ENCODE measurements at regions not wholly inside any gene's neighbourhood (a gene's known extent, or its start where the extent isn't known, plus 50 kb on each side); places are given as distances from the start of the nearest gene placed in this dataset.

DNA sequence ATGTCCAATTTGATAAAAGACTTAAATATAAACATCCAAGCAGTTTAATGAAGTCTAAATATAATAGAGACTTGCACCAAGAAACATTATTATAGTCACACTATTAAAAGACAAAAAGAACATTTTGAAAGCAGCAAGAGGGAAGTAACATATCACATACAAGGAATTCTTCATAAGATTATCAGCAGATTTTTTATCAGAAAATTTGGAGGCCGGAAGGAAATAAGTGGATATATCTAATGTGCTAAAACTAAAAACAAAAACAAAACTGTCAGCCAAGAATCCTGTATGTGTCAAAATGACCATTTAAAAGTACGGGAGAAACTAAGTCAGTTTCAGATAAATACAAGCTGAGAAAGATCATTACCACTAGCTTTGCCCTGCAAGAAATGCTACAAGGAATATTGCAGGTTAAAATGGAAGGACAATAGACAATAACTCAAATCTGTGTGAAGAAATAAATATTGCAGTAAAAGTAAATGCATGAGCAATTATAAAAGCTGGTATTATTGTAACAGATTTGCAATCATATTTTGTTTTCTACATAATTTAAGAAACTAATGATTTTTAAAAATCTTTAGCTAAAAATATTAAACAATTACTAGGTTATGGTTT lies 1665.9 kb upstream of the PCDH20 start:
- H3K4me2 ChIP-seq (ENCODE audit: low read depth, low read length): no peak overlapping the region
- H3K27ac ChIP-seq (ENCODE audit: low read length): no peak overlapping the region
- TF ChIP-seq EZH2phosphoT487 (IDR thresholded peaks at IDR 0.05; ENCODE audit: low read length): no peak
- no peak for TF ChIP-seq EZH2 (optimal IDR thresholded peaks at IDR 0.05; ENCODE audit: low read depth, low read length)
- TF ChIP-seq, protein P1, sequence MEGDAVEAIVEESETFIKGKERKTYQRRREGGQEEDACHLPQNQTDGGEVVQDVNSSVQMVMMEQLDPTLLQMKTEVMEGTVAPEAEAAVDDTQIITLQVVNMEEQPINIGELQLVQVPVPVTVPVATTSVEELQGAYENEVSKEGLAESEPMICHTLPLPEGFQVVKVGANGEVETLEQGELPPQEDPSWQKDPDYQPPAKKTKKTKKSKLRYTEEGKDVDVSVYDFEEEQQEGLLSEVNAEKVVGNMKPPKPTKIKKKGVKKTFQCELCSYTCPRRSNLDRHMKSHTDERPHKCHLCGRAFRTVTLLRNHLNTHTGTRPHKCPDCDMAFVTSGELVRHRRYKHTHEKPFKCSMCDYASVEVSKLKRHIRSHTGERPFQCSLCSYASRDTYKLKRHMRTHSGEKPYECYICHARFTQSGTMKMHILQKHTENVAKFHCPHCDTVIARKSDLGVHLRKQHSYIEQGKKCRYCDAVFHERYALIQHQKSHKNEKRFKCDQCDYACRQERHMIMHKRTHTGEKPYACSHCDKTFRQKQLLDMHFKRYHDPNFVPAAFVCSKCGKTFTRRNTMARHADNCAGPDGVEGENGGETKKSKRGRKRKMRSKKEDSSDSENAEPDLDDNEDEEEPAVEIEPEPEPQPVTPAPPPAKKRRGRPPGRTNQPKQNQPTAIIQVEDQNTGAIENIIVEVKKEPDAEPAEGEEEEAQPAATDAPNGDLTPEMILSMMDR (IDR thresholded peaks at IDR 0.05; ENCODE audit: low read length): no peak
- no peak overlapping the region for H3K9ac ChIP-seq (ENCODE audit: low read length)
- no peaks in the 10 kb centered on the region for H3K27me3 ChIP-seq (replicated peaks; ENCODE audit: insufficient read depth, low read length)
- no peak overlapping the region for H3K4me3 ChIP-seq (ENCODE audit: low read length)
- no peak overlapping the region for H2AFZ ChIP-seq (ENCODE audit: low read length)
- DNase-seq: no peak
- H3K79me2 ChIP-seq (ENCODE audit: low read length): no peaks in the 10 kb centered on the region
- H3K9me3 ChIP-seq (replicated peaks; ENCODE audit: insufficient read depth, low read length): no peaks in the 10 kb centered on the region
- H3F3A ChIP-seq (ENCODE audit: insufficient read depth, low read length): no peaks in the 10 kb centered on the region; the same call in 1 of the 2 replicates
- H3K36me3 ChIP-seq (replicated peaks; ENCODE audit: insufficient read depth, low read length): no peaks in the 10 kb centered on the region
- no peaks in the 10 kb centered on the region for H4K20me1 ChIP-seq (ENCODE audit: insufficient read depth, low read length)
- H3K4me1 ChIP-seq (ENCODE audit: low read length): no peaks in the 10 kb centered on the region
- H3K9me2 ChIP-seq (replicated peaks; ENCODE audit: insufficient read depth, low read length): no peaks in the 10 kb centered on the region

DNA sequence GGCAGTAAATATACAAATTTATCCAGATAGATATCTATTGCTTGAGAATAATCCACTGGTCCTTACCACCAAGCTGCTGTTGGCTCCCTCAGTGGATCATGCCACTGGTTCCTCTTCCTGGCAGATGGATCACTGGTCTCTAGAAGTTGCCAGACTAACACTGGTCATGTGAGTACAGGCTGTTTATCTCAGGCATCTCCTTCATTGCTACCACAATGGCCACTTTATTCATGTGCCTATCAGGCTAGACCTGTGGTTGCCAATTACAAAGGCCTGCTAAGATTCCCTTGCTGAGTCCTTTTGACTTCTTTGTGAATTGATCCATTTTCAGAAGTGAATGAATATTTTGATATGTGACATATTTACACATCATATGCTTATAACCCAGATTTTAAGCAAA lies 1659.5 kb upstream of the PCDH20 start:
- no peaks in the 10 kb centered on the region; the same call in 1 of the 2 replicates for H3F3A ChIP-seq (ENCODE audit: insufficient read depth, low read length)
- H3K4me1 ChIP-seq (ENCODE audit: low read length): no peaks in the 10 kb centered on the region
- no peak for DNase-seq
- no peaks in the 10 kb centered on the region for H3K9me3 ChIP-seq (replicated peaks; ENCODE audit: insufficient read depth, low read length)
- no peaks in the 10 kb centered on the region for H3K79me2 ChIP-seq (ENCODE audit: low read length)
- no peaks in the 10 kb centered on the region for H3K27me3 ChIP-seq (replicated peaks; ENCODE audit: insufficient read depth, low read length)
- H4K20me1 ChIP-seq (ENCODE audit: insufficient read depth, low read length): no peaks in the 10 kb centered on the region
- H3K27ac ChIP-seq (ENCODE audit: low read length): no peak overlapping the region
- H3K4me2 ChIP-seq (ENCODE audit: low read depth, low read length): no peak overlapping the region
- no peak overlapping the region for H3K4me3 ChIP-seq (ENCODE audit: low read length)
- no peaks in the 10 kb centered on the region for H3K36me3 ChIP-seq (replicated peaks; ENCODE audit: insufficient read depth, low read length)
- no peak overlapping the region for H3K9ac ChIP-seq (ENCODE audit: low read length)
- no peaks in the 10 kb centered on the region for H3K9me2 ChIP-seq (replicated peaks; ENCODE audit: insufficient read depth, low read length)
- H2AFZ ChIP-seq (ENCODE audit: low read length): no peak overlapping the region
- TF ChIP-seq, protein P1 (IDR thresholded peaks at IDR 0.05; ENCODE audit: low read length): no peak
- no peak for TF ChIP-seq EZH2phosphoT487 (IDR thresholded peaks at IDR 0.05; ENCODE audit: low read length)
- TF ChIP-seq EZH2 (optimal IDR thresholded peaks at IDR 0.05; ENCODE audit: low read depth, low read length): no peak

DNA sequence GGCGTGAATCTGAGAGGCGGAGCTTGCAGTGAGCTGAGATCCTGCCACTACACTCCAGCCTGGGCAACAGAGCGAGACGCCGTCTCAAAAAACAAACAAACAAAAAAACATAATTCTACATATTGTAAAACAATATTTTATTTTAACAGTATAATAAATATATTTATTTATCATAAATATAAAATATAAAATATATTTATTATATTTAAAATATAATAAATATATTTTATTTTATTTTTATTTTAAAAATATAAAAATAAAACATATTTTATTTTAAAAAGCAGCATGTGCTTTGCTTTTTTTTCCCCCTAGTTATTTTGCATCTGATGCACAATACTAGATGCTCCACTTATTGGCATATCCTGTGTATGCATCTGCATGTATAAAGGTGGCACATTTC lies 1634.6 kb upstream of the PCDH20 start:
- Histone ChIP-seq H3K9ac (ENCODE audit: low read length) (no peak overlapping the region), H4K20me1 (ENCODE audit: insufficient read depth, low read length) (no peaks in the 10 kb centered on the region), H3K9me2 (replicated peaks; ENCODE audit: insufficient read depth, low read length) (no peaks in the 10 kb centered on the region), H3K27me3 (replicated peaks; ENCODE audit: insufficient read depth, low read length) (no peaks in the 10 kb centered on the region), H3K4me1 (ENCODE audit: low read length) (no peaks in the 10 kb centered on the region), H3F3A (ENCODE audit: insufficient read depth, low read length) (no peaks in the 10 kb centered on the region), H2AFZ (ENCODE audit: low read length) (no peak overlapping the region), H3K79me2 (ENCODE audit: low read length) (no peaks in the 10 kb centered on the region), H3K36me3 (replicated peaks; ENCODE audit: insufficient read depth, low read length) (no peaks in the 10 kb centered on the region), H3K9me3 (replicated peaks; ENCODE audit: insufficient read depth, low read length) (no peaks in the 10 kb centered on the region), H3K4me2 (ENCODE audit: low read depth, low read length) (no peak overlapping the region), H3K27ac (ENCODE audit: low read length) (no peak overlapping the region), H3K4me3 (ENCODE audit: low read length) (no peak overlapping the region)
- no peak for TF ChIP-seq EZH2phosphoT487 (IDR thresholded peaks at IDR 0.05; ENCODE audit: low read length)
- TF ChIP-seq EZH2 (optimal IDR thresholded peaks at IDR 0.05; ENCODE audit: low read depth, low read length): no peak
- TF ChIP-seq, protein P1 (IDR thresholded peaks at IDR 0.05; ENCODE audit: low read length): no peak
- no peak for DNase-seq

All from MM.1S (cell line).